22Rv1 (cell line): ENCODE measurements at regions not wholly inside any gene's neighbourhood (a gene's known extent, or its start where the extent isn't known, plus 50 kb on each side); places are given as distances from the start of the nearest gene placed in this dataset.

Experiments
- ZFX ChIP-seq: fragments of 450-650 bp; IDR thresholded peaks from 2 replicates; pipeline ENCODE4 v1.6.1; 2017; ENCODE audit warnings: antibody characterized with exemption, borderline replicate concordance
- TF ChIP-seq, protein P1 (sequence below): fragments of 450-650 bp; IDR thresholded peaks from 2 replicates; pipeline ENCODE4 v1.5.1; 2017; ENCODE audit warnings: mild to moderate bottlenecking

DNA sequence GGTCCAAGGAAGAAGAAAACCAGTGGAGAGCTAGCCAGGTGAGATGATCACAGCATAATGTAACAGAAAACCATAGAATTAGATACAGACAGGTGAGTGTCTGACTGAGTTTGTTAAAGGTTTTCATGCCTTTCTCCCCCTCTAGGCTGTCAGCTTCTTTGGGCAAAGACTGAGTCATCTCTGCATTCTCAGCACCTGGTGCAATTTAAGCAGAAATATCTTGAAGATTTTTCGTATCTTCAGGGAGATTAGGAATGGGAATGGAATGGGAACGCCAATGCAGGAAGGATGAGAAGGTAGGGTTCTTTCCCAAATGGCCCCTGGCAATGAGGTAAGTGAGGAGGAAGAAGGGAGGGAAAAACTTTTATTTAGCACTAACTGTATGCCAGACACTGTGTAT lies 122.0 kb upstream of the SLC7A14 start:
- TF ChIP-seq, protein P1, sequence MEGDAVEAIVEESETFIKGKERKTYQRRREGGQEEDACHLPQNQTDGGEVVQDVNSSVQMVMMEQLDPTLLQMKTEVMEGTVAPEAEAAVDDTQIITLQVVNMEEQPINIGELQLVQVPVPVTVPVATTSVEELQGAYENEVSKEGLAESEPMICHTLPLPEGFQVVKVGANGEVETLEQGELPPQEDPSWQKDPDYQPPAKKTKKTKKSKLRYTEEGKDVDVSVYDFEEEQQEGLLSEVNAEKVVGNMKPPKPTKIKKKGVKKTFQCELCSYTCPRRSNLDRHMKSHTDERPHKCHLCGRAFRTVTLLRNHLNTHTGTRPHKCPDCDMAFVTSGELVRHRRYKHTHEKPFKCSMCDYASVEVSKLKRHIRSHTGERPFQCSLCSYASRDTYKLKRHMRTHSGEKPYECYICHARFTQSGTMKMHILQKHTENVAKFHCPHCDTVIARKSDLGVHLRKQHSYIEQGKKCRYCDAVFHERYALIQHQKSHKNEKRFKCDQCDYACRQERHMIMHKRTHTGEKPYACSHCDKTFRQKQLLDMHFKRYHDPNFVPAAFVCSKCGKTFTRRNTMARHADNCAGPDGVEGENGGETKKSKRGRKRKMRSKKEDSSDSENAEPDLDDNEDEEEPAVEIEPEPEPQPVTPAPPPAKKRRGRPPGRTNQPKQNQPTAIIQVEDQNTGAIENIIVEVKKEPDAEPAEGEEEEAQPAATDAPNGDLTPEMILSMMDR = no peak
- TF ChIP-seq ZFX = no peak
